ENCODE measurements at regions not wholly inside any gene's neighbourhood (a gene's known extent, or its start where the extent isn't known, plus 50 kb on each side); places are given as distances from the start of the nearest gene placed in this dataset.

GRCh38 chr1:166221316-166221715 lies 54.5 kb upstream of the FAM78B start:
- Mint-ChIP-seq H3K9me3 (peaks cover 34% of the 10 kb centered on the region), H3K27me3 (ENCODE audit: low read depth, poor library complexity) (peaks cover 8% of the 10 kb centered on the region)
- no peak for DNase-seq

GRCh38 chr1:166233750-166234366 lies 67.1 kb upstream of the FAM78B start:
- H3K4me1 Mint-ChIP-seq = no peaks in the 10 kb centered on the region
- H3K27me3 Mint-ChIP-seq (ENCODE audit: low read depth, poor library complexity) = no peaks in the 10 kb centered on the region

More at GRCh38 chr1:166221316-166221715, 54.5 kb upstream of the FAM78B start:
- H3K27ac Mint-ChIP-seq = no peak overlapping the region
- no peaks in the 10 kb centered on the region for H3K36me3 Mint-ChIP-seq (ENCODE audit: low read depth)
- TF ChIP-seq CTCF (IDR thresholded peaks at IDR 0.05) = no peak
- H3K4me3 Mint-ChIP-seq = no peak overlapping the region
- no peaks in the 10 kb centered on the region for H3K4me1 Mint-ChIP-seq

GRCh38 chr1:166235728-166236127 lies 68.9 kb upstream of the FAM78B start:
- no peak for DNase-seq
- TF ChIP-seq CTCF (IDR thresholded peaks at IDR 0.05) = no peak
- Mint-ChIP-seq H3K4me1 (no peaks in the 10 kb centered on the region), H3K4me3 (no peak overlapping the region), H3K27me3 (ENCODE audit: low read depth, poor library complexity) (no peaks in the 10 kb centered on the region), H3K27ac (no peak overlapping the region), H3K36me3 (ENCODE audit: low read depth) (no peaks in the 10 kb centered on the region), H3K9me3 (peaks cover 11% of the 10 kb centered on the region)

More at GRCh38 chr1:166233750-166234366, 67.1 kb upstream of the FAM78B start:
- TF ChIP-seq CTCF (IDR thresholded peaks at IDR 0.05) = no peak
- Mint-ChIP-seq H3K27ac (no peak overlapping the region), H3K9me3 (peaks cover 14% of the 10 kb centered on the region), H3K4me3 (no peak overlapping the region), H3K36me3 (ENCODE audit: low read depth) (no peaks in the 10 kb centered on the region)
- DNase-seq = no peak

GRCh38 chr1:166237675-166238074 lies 70.9 kb upstream of the FAM78B start:
- no peaks in the 10 kb centered on the region for H3K36me3 Mint-ChIP-seq (ENCODE audit: low read depth)
- H3K9me3 Mint-ChIP-seq = peaks cover 11% of the 10 kb centered on the region
- no peaks in the 10 kb centered on the region for H3K4me1 Mint-ChIP-seq
- H3K27ac Mint-ChIP-seq = no peak overlapping the region
- no peak for TF ChIP-seq CTCF (IDR thresholded peaks at IDR 0.05)
- no peak overlapping the region for H3K4me3 Mint-ChIP-seq
- DNase-seq = no peak
- H3K27me3 Mint-ChIP-seq (ENCODE audit: low read depth, poor library complexity) = no peaks in the 10 kb centered on the region

GRCh38 chr1:166253076-166253779 lies 86.4 kb upstream of the FAM78B start:
- TF ChIP-seq CTCF (IDR thresholded peaks at IDR 0.05) = no peak
- Mint-ChIP-seq H3K27me3 (ENCODE audit: low read depth, poor library complexity) (peaks cover 2% of the 10 kb centered on the region), H3K4me1 (no peaks in the 10 kb centered on the region), H3K9me3 (peaks cover 65% of the 10 kb centered on the region), H3K4me3 (no peak overlapping the region), H3K36me3 (ENCODE audit: low read depth) (peaks cover 4% of the 10 kb centered on the region), H3K27ac (no peak overlapping the region)
- DNase-seq = no peak

- Mint-ChIP-seq H3K9me3 (peaks cover 23% of the 10 kb centered on the region), H3K27ac (no peak overlapping the region), H3K27me3 (ENCODE audit: low read depth, poor library complexity) (peaks cover 5% of the 10 kb centered on the region), H3K36me3 (ENCODE audit: low read depth) (no peaks in the 10 kb centered on the region), H3K4me1 (no peaks in the 10 kb centered on the region), H3K4me3 (no peak overlapping the region)
- no peak for DNase-seq
- TF ChIP-seq CTCF (IDR thresholded peaks at IDR 0.05) = no peak
These were observed 91.2 kb upstream of the FAM78B start for GRCh38 chr1:166258017-166258416.
